ENCODE measurements at regions not wholly inside any gene's neighbourhood (a gene's known extent, or its start where the extent isn't known, plus 50 kb on each side); places are given as distances from the start of the nearest gene placed in this dataset.

GRCh38 chr2:239793086-239793485, 232.1 kb downstream of the NDUFA10 start:
- TF ChIP-seq ZFHX2 (tag by site-specific recombination; conservative IDR thresholded peaks at IDR 0.05) (no peak), ZNF660 (tag by site-specific recombination; IDR thresholded peaks at IDR 0.05) (no peak), ZSCAN23 (tag by site-specific recombination; IDR thresholded peaks at IDR 0.05) (no peak), TRIM28 (IDR thresholded peaks at IDR 0.05; ENCODE audit: borderline replicate concordance, low read length) (no peak), ZNF311 (tag by site-specific recombination; IDR thresholded peaks at IDR 0.05; ENCODE audit: borderline replicate concordance) (no peak), BCL11B (tag by site-specific recombination; IDR thresholded peaks at IDR 0.05; ENCODE audit: low read depth) (no peak), ZNF792 (tag by site-specific recombination; IDR thresholded peaks at IDR 0.05) (no peak), ZNF416 (tag by site-specific recombination; IDR thresholded peaks at IDR 0.05) (no peak), ZIC2 (tag by site-specific recombination; IDR thresholded peaks at IDR 0.05) (no peak), KLF7 (tag by site-specific recombination; IDR thresholded peaks at IDR 0.05; ENCODE audit: borderline replicate concordance) (no peak), OSR2 (tag by site-specific recombination; IDR thresholded peaks at IDR 0.05) (no peak), ZNF585B (tag by site-specific recombination; IDR thresholded peaks at IDR 0.05) (no peak), ZBTB20 (tag by site-specific recombination; IDR thresholded peaks at IDR 0.05) (no peak), FEZF1 (tag by site-specific recombination; IDR thresholded peaks at IDR 0.05) (no peak), ZNF555 (tag by site-specific recombination; conservative IDR thresholded peaks at IDR 0.05) (no peak), OVOL3 (tag by site-specific recombination; IDR thresholded peaks at IDR 0.05) (no peak), KLF9 (tag by site-specific recombination; IDR thresholded peaks at IDR 0.05; ENCODE audit: low read depth) (no peak), PATZ1 (tag by site-specific recombination; IDR thresholded peaks at IDR 0.05) (no peak), ZFP3 (tag by site-specific recombination; IDR thresholded peaks at IDR 0.05; ENCODE audit: low read depth) (no peak), PRDM6 (tag by site-specific recombination; IDR thresholded peaks at IDR 0.05) (no peak)

GRCh38 chr2:239792405-239793084, 232.6 kb downstream of the NDUFA10 start:
- no peak overlapping the region for H3K4me3 ChIP-seq (ENCODE audit: low read depth, low read length)
- no peak overlapping the region for H3K27ac ChIP-seq (ENCODE audit: extremely low read depth, low read depth, low read length)
- TF ChIP-seq ZNF48 (tag by site-specific recombination; IDR thresholded peaks at IDR 0.05) = no peak
- no peak for TF ChIP-seq ZNF112 (tag by site-specific recombination; IDR thresholded peaks at IDR 0.05)
- TF ChIP-seq ZNF140 (tag by site-specific recombination; IDR thresholded peaks at IDR 0.05) = no peak
- TF ChIP-seq ZNF843 (tag by site-specific recombination; IDR thresholded peaks at IDR 0.05) = no peak
- no peak for TF ChIP-seq ZSCAN4 (tag by site-specific recombination; IDR thresholded peaks at IDR 0.05)
- TF ChIP-seq ZNF24 (tag by site-specific recombination; IDR thresholded peaks at IDR 0.05) = no peak
- TF ChIP-seq KLF9 (tag by site-specific recombination; IDR thresholded peaks at IDR 0.05; ENCODE audit: low read depth) = no peak
- TF ChIP-seq BCL6B (tag by site-specific recombination; IDR thresholded peaks at IDR 0.05) = no peak
- TF ChIP-seq ZNF473 (tag by site-specific recombination; IDR thresholded peaks at IDR 0.05) = no peak
- no peak for TF ChIP-seq KLF16 (tag by site-specific recombination; IDR thresholded peaks at IDR 0.05)
- no peak for TF ChIP-seq ZNF138 (tag by site-specific recombination; IDR thresholded peaks at IDR 0.05; ENCODE audit: borderline replicate concordance)
- no peak for TF ChIP-seq ZNF324 (tag by site-specific recombination; IDR thresholded peaks at IDR 0.05)
- no peaks in the 10 kb centered on the region for H3K9me3 ChIP-seq (ENCODE audit: control insufficient read depth, insufficient read depth, low read depth, low read length)
- no peaks in the 10 kb centered on the region for H3K36me3 ChIP-seq (ENCODE audit: control insufficient read depth in 2 of 2, insufficient read depth in 1 of 2, low read length in 2 of 2)
- POLR2A ChIA-PET = no interaction called here
- H3K4me1 ChIP-seq (ENCODE audit: control insufficient read depth, insufficient read depth, low read length) = no peaks in the 10 kb centered on the region
- CTCF ChIA-PET = no interaction called here

More at GRCh38 chr2:239793086-239793485, 232.1 kb downstream of the NDUFA10 start:
- Histone ChIP-seq H3K4me1 (ENCODE audit: control insufficient read depth, insufficient read depth, low read length) (no peaks in the 10 kb centered on the region), H3K27ac (ENCODE audit: extremely low read depth, low read depth, low read length) (no peak overlapping the region), H3K4me3 (ENCODE audit: low read depth, low read length) (no peak overlapping the region), H3K36me3 (ENCODE audit: control insufficient read depth in 2 of 2, insufficient read depth in 1 of 2, low read length in 2 of 2) (no peaks in the 10 kb centered on the region), H3K9me3 (ENCODE audit: control insufficient read depth, insufficient read depth, low read depth, low read length) (no peaks in the 10 kb centered on the region)
- ChIA-PET POLR2A (no interaction called here), CTCF (no interaction called here)

All from HEK293 (cell line).